C4-2B (cell line): ENCODE measurements at regions not wholly inside any gene's neighbourhood (a gene's known extent, or its start where the extent isn't known, plus 50 kb on each side); places are given as distances from the start of the nearest gene placed in this dataset.

Experiments used
- CTCF ChIP-seq: fragments of 450-650 bp; conservative IDR thresholded peaks from 2 replicates; pipeline ENCODE4 v1.5.1; 2017; ENCODE audit warnings: mild to moderate bottlenecking
- ZFX ChIP-seq: fragments of 450-650 bp; IDR thresholded peaks from 2 replicates; pipeline ENCODE4 v1.6.1; 2017

DNA sequence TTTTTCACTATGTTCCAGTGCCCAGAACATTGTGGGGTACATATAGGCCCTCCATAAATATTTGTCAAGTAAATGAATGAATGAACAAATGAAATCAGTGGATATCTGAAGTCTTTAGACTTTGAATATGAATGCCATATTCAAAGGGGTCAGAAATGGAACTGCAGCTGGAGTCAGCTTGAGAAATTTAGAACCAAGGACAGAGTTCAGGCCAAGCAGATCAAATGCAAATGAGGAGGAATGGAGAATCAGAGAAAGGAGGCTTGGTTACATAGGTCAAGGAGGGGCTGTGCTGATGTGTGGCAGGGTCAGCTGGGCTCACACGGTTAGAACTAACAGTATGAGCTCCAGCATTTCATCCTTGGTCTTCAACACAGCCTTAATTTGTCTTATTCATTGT is 104.0 kb upstream of the SEL1L start:
- TF ChIP-seq CTCF = no peak
- TF ChIP-seq ZFX = no peak
